RWPE1 (cell line): ENCODE measurements at regions not wholly inside any gene's neighbourhood (a gene's known extent, or its start where the extent isn't known, plus 50 kb on each side); places are given as distances from the start of the nearest gene placed in this dataset.

Source experiments
- CTCF ChIA-PET: fragments of 350-600 bp; sonication (Branson Sonifier 250); formaldehyde crosslinking; extraction: SDS; loops from one replicate; lab custom pipeline; 2021; lab: Yijun Ruan, JAX
- POLR2A ChIA-PET: fragments of 400-600 bp; formaldehyde crosslinking; extraction: SDS; loops from one replicate; lab custom pipeline; 2020; ENCODE audit warnings: antibody characterized with exemption; ENCODE audit not compliant: low non-redundant PET; lab: Yijun Ruan, JAX
- DNase-seq: peaks from one replicate; pipeline ENCODE4 v3.0.0; 2012; ENCODE audit warnings: low spot score
- H3K27ac ChIP-seq: fragments of 450-650 bp; 2 replicates; pipeline ENCODE4 v1.5.1; 2017
- CTCF ChIP-seq: fragments of 450-650 bp; conservative IDR thresholded peaks from 2 replicates; pipeline ENCODE4 v1.5.1; 2017; ENCODE audit warnings: low read depth, mild to moderate bottlenecking

- ChIA-PET CTCF (no interaction called here), POLR2A (no interaction called here)
- no peak overlapping the region for H3K27ac ChIP-seq
- TF ChIP-seq CTCF, result no peak
- DNase-seq, result no peak
These were observed 435.6 kb downstream of the GPM6A start for GRCh38 chr4:175376287-175376977.

GRCh38 chr4:175377203-175377602, 434.9 kb downstream of the GPM6A start:
- no peak overlapping the region for H3K27ac ChIP-seq
- POLR2A ChIA-PET, result no interaction called here
- CTCF ChIA-PET, result no interaction called here
- TF ChIP-seq CTCF, result no peak
- DNase-seq, result no peak

- no peak for TF ChIP-seq CTCF
- DNase-seq, result no peak
- ChIA-PET POLR2A (no interaction called here), CTCF (no interaction called here)
- no peak overlapping the region for H3K27ac ChIP-seq
These were observed 433.7 kb downstream of the GPM6A start for GRCh38 chr4:175378372-175378771.

GRCh38 chr4:175380841-175381240, 431.2 kb downstream of the GPM6A start:
- POLR2A ChIA-PET, result no interaction called here
- no peak for DNase-seq
- CTCF ChIA-PET, result no interaction called here
- H3K27ac ChIP-seq, result no peak overlapping the region
- TF ChIP-seq CTCF, result no peak

- no peak for TF ChIP-seq CTCF
- H3K27ac ChIP-seq, result no peak overlapping the region
- CTCF ChIA-PET, result no interaction called here
- no peak for DNase-seq
- POLR2A ChIA-PET, result no interaction called here
These were observed 426.3 kb downstream of the GPM6A start for GRCh38 chr4:175385797-175386196.

- DNase-seq, result no peak
- ChIA-PET CTCF (no interaction called here), POLR2A (no interaction called here)
- no peak overlapping the region for H3K27ac ChIP-seq
- no peak for TF ChIP-seq CTCF
These were observed 425.1 kb downstream of the GPM6A start for GRCh38 chr4:175386776-175387507.
